Endodermal cell (in vitro differentiated cells): ENCODE measurements at regions not wholly inside any gene's neighbourhood (a gene's known extent, or its start where the extent isn't known, plus 50 kb on each side); places are given as distances from the start of the nearest gene placed in this dataset.

Experiments
- DNase-seq: peaks from one replicate; pipeline ENCODE4 v3.0.0-alpha.2; 2017
- H3K27ac ChIP-seq: 2 replicates; pipeline ENCODE4 v1.5.1; 2013; ENCODE audit warnings: mild to moderate bottlenecking, low read depth, low read length, moderate library complexity
- H3K27me3 ChIP-seq: 2 replicates; pipeline ENCODE4 v1.6.1; 2013; ENCODE audit warnings: mild to moderate bottlenecking, low read length, moderate library complexity; ENCODE audit not compliant: insufficient read depth, control insufficient read depth, poor library complexity, severe bottlenecking
- H3K36me3 ChIP-seq: 2 replicates; pipeline ENCODE4 v1.7.0; 2013; ENCODE audit warnings: mild to moderate bottlenecking, low read length, moderate library complexity; ENCODE audit not compliant: control insufficient read depth, insufficient read depth
- H3K4me1 ChIP-seq: one replicate; pipeline ENCODE4 v1.7.0; 2013; ENCODE audit warnings: low read length; ENCODE audit not compliant: control insufficient read depth, insufficient read depth
- H3K4me3 ChIP-seq: 2 replicates; pipeline ENCODE4 v1.5.1; 2013; ENCODE audit warnings: mild to moderate bottlenecking, low read length, moderate library complexity
- H3K9ac ChIP-seq: 2 replicates; pipeline ENCODE4 v1.6.1; 2013; ENCODE audit warnings: mild to moderate bottlenecking, low read length, moderate library complexity; ENCODE audit not compliant: poor library complexity, severe bottlenecking; ENCODE audit errors: extremely low read depth
- H3K9me3 ChIP-seq: 2 replicates; pipeline ENCODE4 v1.6.1; 2013; ENCODE audit warnings: mild to moderate bottlenecking, low read length, moderate library complexity; ENCODE audit not compliant: control insufficient read depth
- H3K27ac Mint-ChIP-seq: 2 replicates; pipeline ENCODE4 v1.8.0; 2020; ENCODE audit warnings: mixed read lengths
- H3K27me3 Mint-ChIP-seq: 2 replicates; pipeline ENCODE4 v1.8.0; 2021; ENCODE audit warnings: mild to moderate bottlenecking, mixed read lengths; ENCODE audit not compliant: insufficient read depth
- H3K36me3 Mint-ChIP-seq: 2 replicates; pipeline ENCODE4 v1.8.0; 2020; ENCODE audit warnings: low read depth, mixed read lengths
- H3K4me1 Mint-ChIP-seq: 2 replicates; pipeline ENCODE4 v1.8.0; 2020; ENCODE audit warnings: mixed read lengths
- H3K4me3 Mint-ChIP-seq: 2 replicates; pipeline ENCODE4 v1.8.0; 2020; ENCODE audit warnings: mild to moderate bottlenecking, moderate library complexity, mixed read lengths
- H3K9me3 Mint-ChIP-seq: 2 replicates; pipeline ENCODE4 v1.8.0; 2020; ENCODE audit warnings: mild to moderate bottlenecking, mixed read lengths
- CTCF ChIP-seq: fragments of 200-600 bp; sonication (generic); conservative IDR thresholded peaks from 2 replicates; pipeline ENCODE4 v1.5.0; 2021; ENCODE audit warnings: antibody characterized with exemption, mild to moderate bottlenecking
- WGBS, 2 experiments: methylation state at CpG; one replicate each; pipeline versions ENCODE4 v1.1.5 to v1.1.7; 2013; ENCODE audit warnings: missing lambda C conversion rate in 2 of 2, mixed read lengths in 1 of 2; ENCODE audit not compliant: insufficient coverage in 1 of 2, insufficient read length in 1 of 2; 5-methylcytosine and 5-hydroxymethylcytosine counted together

GRCh38 chr13:50428183-50428877 is 413.1 kb downstream of the KCNRG start:
- Mint-ChIP-seq H3K4me1 (peaks cover 5% of the 10 kb centered on the region), H3K27ac (no peak overlapping the region), H3K9me3 (peaks cover 3% of the 10 kb centered on the region), H3K27me3 (no peaks in the 10 kb centered on the region), H3K36me3 (no peaks in the 10 kb centered on the region), H3K4me3 (no peak overlapping the region)
- Histone ChIP-seq H3K36me3 (no peaks in the 10 kb centered on the region), H3K9me3 (no peaks in the 10 kb centered on the region), H3K4me1 (no peaks in the 10 kb centered on the region), H3K27me3 (no peaks in the 10 kb centered on the region), H3K27ac (no peak overlapping the region), H3K4me3 (no peak overlapping the region), H3K9ac (no peak overlapping the region)
- no peak for DNase-seq
- TF ChIP-seq CTCF: no peak
- WGBS, 2 experiments: 80 to 97% methylated on average over 1 of the region's 1 CpG

GRCh38 chr13:50435011-50435410 is 408.5 kb downstream of the DLEU7 start:
- no peaks in the 10 kb centered on the region for H3K27me3 Mint-ChIP-seq

GRCh38 chr13:50437252-50437651 is 406.2 kb downstream of the DLEU7 start:
- Mint-ChIP-seq H3K36me3 (no peaks in the 10 kb centered on the region), H3K4me1 (no peaks in the 10 kb centered on the region), H3K27me3 (no peaks in the 10 kb centered on the region), H3K4me3 (no peak overlapping the region), H3K27ac (no peak overlapping the region), H3K9me3 (peaks cover 3% of the 10 kb centered on the region)
- Histone ChIP-seq H3K4me3 (no peak overlapping the region), H3K9ac (no peak overlapping the region), H3K27me3 (no peaks in the 10 kb centered on the region), H3K4me1 (no peaks in the 10 kb centered on the region), H3K27ac (no peak overlapping the region), H3K36me3 (no peaks in the 10 kb centered on the region), H3K9me3 (no peaks in the 10 kb centered on the region)
- DNase-seq: no peak
- no peak for TF ChIP-seq CTCF
- WGBS, 2 experiments: 100% methylated on average over 1 of the region's 1 CpG; no CpG with 5 or more reads in 1 of the 2 experiments

More at GRCh38 chr13:50435011-50435410, 408.5 kb downstream of the DLEU7 start:
- no peak for DNase-seq
- Histone ChIP-seq H3K9me3 (no peaks in the 10 kb centered on the region), H3K9ac (no peak overlapping the region), H3K4me3 (no peak overlapping the region), H3K4me1 (no peaks in the 10 kb centered on the region), H3K27me3 (no peaks in the 10 kb centered on the region), H3K36me3 (no peaks in the 10 kb centered on the region), H3K27ac (no peak overlapping the region)
- no peak overlapping the region for H3K4me3 Mint-ChIP-seq
- no peak for TF ChIP-seq CTCF
- H3K36me3 Mint-ChIP-seq: no peaks in the 10 kb centered on the region
- H3K4me1 Mint-ChIP-seq: no peaks in the 10 kb centered on the region
- WGBS, 2 experiments: 100% methylated on average over 1 of the region's 2 CpGs; no CpG with 5 or more reads in 1 of the 2 experiments
- H3K27ac Mint-ChIP-seq: no peak overlapping the region
- peaks cover 3% of the 10 kb centered on the region for H3K9me3 Mint-ChIP-seq
